ENCODE measurements at regions not wholly inside any gene's neighbourhood (a gene's known extent, or its start where the extent isn't known, plus 50 kb on each side); places are given as distances from the start of the nearest gene placed in this dataset.
A peak's percentile ranks its signal among the peaks of the same experiment; 100 is the strongest.

DNA sequence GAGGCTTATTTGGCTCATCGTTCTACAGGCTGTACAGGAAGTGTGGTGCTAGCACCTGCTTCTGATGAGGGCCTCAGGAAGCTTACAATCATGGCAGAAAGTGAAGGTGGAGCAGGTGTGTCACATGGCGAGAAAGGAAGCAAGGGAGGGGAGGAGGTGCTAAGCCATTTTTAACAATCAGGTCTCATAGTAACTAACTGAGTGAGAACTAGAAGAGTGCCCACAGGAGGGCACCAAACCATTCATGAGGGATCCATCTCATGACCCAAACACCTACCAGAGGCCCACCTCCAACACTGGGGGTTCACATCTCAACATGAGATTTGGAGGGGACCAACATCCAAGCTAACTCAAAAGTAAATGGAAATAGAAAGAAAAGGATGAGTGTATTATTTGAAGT, 78.1 kb downstream of the CXCL12 start:
- TF ChIP-seq, protein P1, sequence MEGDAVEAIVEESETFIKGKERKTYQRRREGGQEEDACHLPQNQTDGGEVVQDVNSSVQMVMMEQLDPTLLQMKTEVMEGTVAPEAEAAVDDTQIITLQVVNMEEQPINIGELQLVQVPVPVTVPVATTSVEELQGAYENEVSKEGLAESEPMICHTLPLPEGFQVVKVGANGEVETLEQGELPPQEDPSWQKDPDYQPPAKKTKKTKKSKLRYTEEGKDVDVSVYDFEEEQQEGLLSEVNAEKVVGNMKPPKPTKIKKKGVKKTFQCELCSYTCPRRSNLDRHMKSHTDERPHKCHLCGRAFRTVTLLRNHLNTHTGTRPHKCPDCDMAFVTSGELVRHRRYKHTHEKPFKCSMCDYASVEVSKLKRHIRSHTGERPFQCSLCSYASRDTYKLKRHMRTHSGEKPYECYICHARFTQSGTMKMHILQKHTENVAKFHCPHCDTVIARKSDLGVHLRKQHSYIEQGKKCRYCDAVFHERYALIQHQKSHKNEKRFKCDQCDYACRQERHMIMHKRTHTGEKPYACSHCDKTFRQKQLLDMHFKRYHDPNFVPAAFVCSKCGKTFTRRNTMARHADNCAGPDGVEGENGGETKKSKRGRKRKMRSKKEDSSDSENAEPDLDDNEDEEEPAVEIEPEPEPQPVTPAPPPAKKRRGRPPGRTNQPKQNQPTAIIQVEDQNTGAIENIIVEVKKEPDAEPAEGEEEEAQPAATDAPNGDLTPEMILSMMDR (IDR thresholded peaks at IDR 0.05), result peak in 2 of 5 experiments; percentile 4 to 13
- TF ChIP-seq POLR2A (IDR thresholded peaks at IDR 0.05), result no peak

Data from transverse colon (tissue), 3 donors.